ENCODE measurements at regions not wholly inside any gene's neighbourhood (a gene's known extent, or its start where the extent isn't known, plus 50 kb on each side); places are given as distances from the start of the nearest gene placed in this dataset.

- DNase-seq: no peak
Measured at GRCh38 chr7:36011588-36011965, 141.5 kb upstream of the EEPD1 start.

DNA sequence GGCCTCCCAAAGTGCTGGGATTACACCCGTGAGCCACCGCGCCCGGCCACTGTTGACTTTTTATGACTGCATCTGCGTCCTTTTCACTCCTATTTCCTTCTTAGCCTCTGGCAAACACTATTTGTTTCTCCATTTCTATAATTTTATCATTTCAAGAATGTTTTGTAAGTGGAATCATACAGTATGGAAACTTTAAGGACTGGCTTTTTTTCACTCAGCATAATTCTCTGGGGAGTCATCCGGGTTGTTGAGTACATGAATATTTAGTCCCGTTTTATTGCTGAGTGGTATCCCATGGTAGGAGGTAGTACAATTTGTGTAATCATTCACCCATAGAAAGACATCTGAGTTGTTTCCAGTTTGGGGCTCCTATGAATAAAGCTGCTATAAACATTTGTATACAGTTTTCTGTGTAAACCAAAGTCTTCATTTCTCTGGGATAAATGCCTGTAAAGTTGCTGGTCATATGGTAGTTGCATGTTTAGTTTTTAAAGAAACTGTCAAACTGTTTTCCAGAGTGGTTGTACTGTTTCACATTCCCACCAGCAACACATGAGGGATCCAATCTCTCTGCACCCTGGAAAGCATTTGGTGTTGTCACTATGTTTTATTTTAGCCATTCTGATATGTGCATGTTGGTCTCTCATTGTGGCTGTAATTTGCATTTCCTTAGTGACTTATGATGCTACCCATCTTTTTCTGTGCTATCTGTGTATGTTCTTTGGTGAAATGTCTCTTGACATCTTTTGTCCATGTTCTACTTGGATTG lies 139.6 kb upstream of the EEPD1 start:
- no peak for DNase-seq

- no peak for DNase-seq
Measured at GRCh38 chr7:36014961-36015360, 138.1 kb upstream of the EEPD1 start.

DNA sequence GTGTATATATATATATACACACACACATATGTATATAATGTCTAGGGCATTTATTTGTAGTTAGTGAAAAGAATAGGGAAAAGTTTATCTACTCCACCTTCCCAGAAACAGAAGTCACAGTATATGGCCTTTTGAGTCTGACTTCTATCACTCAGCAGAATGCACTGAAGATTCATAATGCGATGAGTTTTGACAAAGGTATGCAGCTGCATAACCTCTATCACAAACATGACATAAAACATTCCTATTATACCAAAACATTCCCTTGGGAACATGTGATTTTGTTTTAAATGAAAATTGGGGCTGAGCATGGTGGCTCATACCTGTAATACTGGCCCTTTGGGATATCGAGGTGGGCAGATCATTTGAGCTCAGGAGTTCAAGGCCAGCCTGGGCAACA lies 137.3 kb upstream of the EEPD1 start:
- DNase-seq: no peak

- no peak for DNase-seq
Measured at GRCh38 chr7:36016648-36017047, 136.4 kb upstream of the EEPD1 start.

DNA sequence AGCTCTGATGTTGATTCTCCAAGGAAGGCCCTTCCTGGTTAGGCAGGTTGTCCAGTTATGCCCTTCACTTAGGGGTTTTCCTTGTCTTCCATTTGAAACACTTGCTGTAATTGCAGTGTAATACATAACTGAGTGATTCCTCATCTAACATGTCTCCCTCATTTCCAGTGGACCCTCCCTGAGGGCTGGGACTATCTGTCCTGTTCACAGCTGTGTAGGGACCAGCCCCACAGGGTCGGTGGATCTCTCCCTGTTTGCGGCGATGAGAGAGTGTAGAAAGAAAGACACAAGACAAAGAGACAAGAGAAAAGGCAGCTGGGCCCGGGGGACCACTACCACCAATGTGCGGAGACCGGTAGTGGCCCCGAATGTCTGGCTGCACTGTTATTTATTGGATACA lies 135.9 kb upstream of the EEPD1 start:
- DNase-seq: no peak

DNA sequence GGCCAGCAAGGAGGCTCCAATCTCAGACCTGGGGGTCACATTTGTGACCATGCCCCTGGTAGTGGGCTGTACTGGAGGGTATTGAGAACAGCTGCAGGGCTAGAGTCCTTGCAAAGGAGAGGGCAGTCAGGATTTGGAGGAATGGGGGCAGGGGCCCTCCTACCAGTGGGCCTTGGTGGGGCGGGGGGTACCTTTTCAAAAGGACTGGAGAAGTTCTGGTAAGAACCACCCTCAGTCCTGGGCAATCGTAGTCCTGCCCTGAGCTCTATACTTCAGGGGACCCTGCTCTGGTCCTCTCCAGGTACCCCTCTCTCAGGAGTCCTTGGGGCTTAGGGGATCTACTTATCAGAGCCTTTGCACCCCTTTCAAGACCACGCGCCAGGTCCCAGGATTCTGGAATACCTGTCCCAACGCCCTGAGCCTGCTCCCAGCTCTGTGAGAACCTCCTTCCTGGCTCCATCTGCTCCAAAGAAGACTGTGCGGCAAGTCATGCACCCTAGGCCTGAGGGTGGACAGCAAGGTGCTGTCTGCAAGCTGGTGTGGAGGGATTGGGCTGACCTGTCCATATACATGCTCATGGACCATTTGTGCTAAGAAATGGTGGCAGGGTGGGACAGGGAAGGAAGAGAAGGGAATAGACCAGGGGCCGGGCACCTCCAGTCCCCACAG lies 134.1 kb upstream of the EEPD1 start:
- no peak for DNase-seq

GRCh38 chr7:36019538-36019937 lies 133.5 kb upstream of the EEPD1 start:
- no peak for DNase-seq

DNA sequence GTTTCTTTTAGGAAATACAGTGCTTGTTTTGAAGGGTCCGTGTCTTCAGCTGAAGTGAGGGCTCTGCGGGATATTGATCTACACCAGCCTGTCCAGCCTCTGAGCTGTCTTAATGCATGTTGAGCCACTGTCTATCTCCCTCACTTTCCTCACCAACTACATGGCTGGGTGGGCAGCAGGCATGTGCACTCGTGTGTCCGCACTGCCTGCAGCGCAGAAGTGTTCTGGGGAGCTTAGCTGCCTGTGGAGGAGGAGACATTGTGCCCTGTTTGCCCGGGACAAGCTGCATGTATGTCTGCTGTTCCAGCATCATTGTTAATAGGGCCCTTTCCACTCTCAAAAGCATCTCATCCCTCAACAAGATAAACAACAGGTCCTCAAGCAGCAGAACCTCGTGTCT lies 133.1 kb upstream of the EEPD1 start:
- DNase-seq: no peak

- no peak for DNase-seq
Measured at GRCh38 chr7:36021367-36021766, 131.7 kb upstream of the EEPD1 start.

DNA sequence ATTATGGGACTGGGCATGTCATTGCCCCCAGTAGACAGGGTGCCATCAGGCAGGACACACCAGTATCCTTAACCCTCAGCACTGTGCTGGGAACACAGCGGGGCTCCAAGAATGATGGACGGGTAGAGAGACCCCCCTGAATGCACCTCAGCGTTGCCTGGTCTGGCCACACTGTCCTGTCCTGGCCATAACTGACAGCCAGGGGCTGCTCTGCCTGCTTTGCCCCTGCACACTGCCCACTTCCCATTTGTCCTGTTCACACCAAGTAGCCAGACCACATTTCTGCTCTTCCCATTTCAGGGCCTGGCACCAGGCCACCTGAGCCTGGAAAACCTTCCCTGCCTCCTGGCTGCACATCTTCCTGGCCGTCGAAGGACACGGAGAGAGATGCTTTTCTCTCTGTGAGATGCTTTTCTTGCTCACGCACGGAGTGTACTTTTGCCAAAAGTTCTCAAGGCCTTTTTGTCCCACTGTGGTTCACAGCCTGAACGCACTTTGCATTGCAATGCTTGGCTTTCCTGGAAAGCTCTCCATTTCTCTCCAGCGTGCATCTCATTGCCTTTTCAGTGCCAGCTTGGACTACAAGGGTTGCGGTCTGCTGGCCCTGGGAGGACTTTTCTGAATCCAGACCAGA lies 131.0 kb upstream of the EEPD1 start:
- no peak for DNase-seq

- DNase-seq: no peak
Measured at GRCh38 chr7:36023033-36023560, 130.0 kb upstream of the EEPD1 start.

- no peak for DNase-seq
Measured at GRCh38 chr7:36025190-36025589, 127.9 kb upstream of the EEPD1 start.

DNA sequence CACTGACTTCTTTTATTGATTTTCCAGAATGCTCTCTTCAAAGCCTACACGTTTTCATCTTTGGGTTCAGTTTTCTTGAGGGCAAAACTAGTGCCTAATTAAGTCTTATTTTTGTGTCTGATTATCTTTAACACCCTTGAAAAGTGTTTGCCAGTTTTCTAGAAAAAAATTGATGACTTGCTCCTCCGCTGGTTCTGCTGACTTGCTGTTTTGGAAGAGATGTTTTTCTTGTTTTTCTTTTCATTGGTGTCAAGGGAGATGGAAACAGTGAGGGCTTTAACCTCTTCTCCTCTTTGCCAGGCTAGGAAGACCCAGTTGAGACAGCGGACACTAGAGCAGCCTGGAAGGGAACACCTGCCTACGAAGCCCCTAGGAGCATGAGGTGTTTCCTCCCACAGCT lies 123.7 kb upstream of the EEPD1 start:
- no peak for DNase-seq

- no peak for DNase-seq
Measured at GRCh38 chr7:36029853-36030515, 123.1 kb upstream of the EEPD1 start.

DNA sequence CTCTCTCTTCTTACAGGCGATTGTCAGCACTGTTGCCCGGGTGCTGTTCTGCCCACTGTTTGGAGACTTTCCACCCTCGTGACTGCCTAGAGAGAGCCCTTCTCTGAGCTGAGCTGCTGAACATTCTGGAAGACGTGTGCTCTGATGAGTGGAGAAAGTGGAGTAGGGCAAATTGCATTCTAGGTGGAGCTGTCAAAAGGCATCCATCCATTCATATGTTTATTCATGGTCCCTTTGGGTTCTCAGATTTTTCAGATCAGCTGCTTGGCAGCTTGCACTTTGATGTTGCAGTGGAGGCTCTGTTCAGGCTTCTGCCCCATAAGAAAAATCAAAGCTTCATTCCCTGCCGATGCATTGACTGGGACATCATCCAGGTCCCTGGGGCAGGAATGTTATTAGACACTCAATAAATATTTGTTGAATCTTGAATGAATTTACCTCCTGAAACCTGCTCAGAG lies 120.7 kb upstream of the EEPD1 start:
- no peak for DNase-seq

GRCh38 chr7:36034020-36034419 lies 119.0 kb upstream of the EEPD1 start:
- no peak for DNase-seq

DNA sequence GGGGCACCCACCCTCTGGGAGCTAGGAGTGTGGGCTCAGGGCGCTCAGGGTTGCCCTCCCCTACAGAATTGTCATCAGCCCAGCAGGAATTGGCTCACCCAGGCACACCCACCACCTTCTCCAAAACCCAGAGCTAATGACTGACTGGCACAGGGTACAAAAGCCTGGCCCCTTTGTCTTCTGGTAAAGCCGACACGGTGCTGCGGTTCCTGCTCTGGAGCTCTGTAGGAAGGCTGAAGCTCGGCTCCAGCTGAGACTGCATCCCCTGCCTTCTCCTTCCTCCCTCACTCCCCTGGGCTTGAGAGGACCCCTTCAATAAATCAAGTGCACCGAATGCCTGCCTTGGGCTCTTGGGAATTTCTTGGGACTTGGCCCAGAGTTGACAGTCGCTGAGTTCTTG lies 117.9 kb upstream of the EEPD1 start:
- no peak for DNase-seq

DNA sequence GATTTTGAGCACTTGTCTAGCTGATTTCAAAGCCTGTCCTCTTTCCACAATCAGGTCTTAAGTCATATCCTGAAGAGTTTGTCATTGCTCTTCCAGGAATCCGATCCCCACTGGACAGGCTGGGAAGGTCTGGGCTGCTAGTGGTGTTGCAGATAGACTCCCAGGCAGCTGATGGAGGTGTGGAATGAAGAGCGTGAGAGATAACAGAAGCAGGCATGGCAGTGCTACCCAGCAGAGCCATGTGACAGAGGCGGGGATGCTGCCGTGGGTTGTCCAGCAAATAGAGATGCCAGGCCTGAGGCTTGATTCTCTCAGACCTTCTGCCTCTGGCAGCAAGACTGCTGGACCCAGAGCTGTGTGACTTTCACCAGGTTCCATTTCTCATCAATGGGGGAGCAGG lies 116.5 kb upstream of the EEPD1 start:
- no peak for DNase-seq

- DNase-seq: no peak
Measured at GRCh38 chr7:36037121-36037662, 115.9 kb upstream of the EEPD1 start.

GRCh38 chr7:36038063-36038721 lies 114.9 kb upstream of the EEPD1 start:
- DNase-seq: no peak

DNA sequence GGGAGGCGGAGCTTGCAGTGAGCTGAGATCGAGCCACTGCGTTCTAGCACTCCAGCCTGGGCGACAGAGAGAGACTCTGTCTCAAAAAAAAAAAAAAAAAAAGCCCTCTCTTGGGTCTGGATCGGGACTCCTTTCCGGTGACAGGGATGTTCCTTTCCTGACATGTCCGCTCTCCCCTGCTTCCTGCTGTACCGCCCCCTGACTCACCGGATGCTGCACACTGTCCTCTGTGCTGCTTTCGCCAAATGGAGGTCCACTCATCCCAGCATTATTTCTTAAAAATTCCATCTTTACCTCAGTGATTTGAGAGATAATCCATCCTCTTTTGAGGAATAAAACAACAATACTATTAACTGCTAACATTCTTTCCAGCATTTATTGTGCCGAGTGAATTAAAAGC lies 113.8 kb upstream of the EEPD1 start:
- no peak for DNase-seq

- no peak for DNase-seq
Measured at GRCh38 chr7:36039671-36040070, 113.4 kb upstream of the EEPD1 start.

Data from NCI-H1417 treated with DMSO at 0.1 percent for 48 hours (cell line).